ENCODE measurements at regions not wholly inside any gene's neighbourhood (a gene's known extent, or its start where the extent isn't known, plus 50 kb on each side); places are given as distances from the start of the nearest gene placed in this dataset.

- TF ChIP-seq JUND (IDR thresholded peaks at IDR 0.05; ENCODE audit: low read depth), result no peak
- no peak for DNase-seq (ENCODE audit: low read depth in 1 of 2, low spot score in 1 of 2)
- in situ Hi-C loops (cut with HindIII; ENCODE audit: low pct_unique_long_range_greater_than_20kb, low sequenced_read_pairs), result no loop called here
Measured at GRCh38 chr3:176969066-176969465, 228.2 kb downstream of the TBL1XR1 start.

GRCh38 chr3:176968631-176969030, 228.7 kb downstream of the TBL1XR1 start:
- no peak for DNase-seq (ENCODE audit: low read depth in 1 of 2, low spot score in 1 of 2)
- TF ChIP-seq JUND (IDR thresholded peaks at IDR 0.05; ENCODE audit: low read depth), result no peak
- in situ Hi-C loops (cut with HindIII; ENCODE audit: low pct_unique_long_range_greater_than_20kb, low sequenced_read_pairs), result no loop called here

GRCh38 chr3:176967522-176967921, 229.8 kb downstream of the TBL1XR1 start:
- no peak for TF ChIP-seq JUND (IDR thresholded peaks at IDR 0.05; ENCODE audit: low read depth)
- DNase-seq (ENCODE audit: low read depth in 1 of 2, low spot score in 1 of 2), result no peak
- in situ Hi-C loops (cut with HindIII; ENCODE audit: low pct_unique_long_range_greater_than_20kb, low sequenced_read_pairs), result no loop called here

GRCh38 chr3:176964661-176965060, 232.6 kb downstream of the TBL1XR1 start:
- in situ Hi-C loops (cut with HindIII; ENCODE audit: low pct_unique_long_range_greater_than_20kb, low sequenced_read_pairs), result no loop called here
- no peak for DNase-seq (ENCODE audit: low read depth in 1 of 2, low spot score in 1 of 2)
- no peak for TF ChIP-seq JUND (IDR thresholded peaks at IDR 0.05; ENCODE audit: low read depth)

- in situ Hi-C loops (cut with HindIII; ENCODE audit: low pct_unique_long_range_greater_than_20kb, low sequenced_read_pairs), result no loop called here
- DNase-seq (ENCODE audit: low read depth in 1 of 2, low spot score in 1 of 2), result peak in 1 of 2 experiments; percentile 52
- no peak for TF ChIP-seq JUND (IDR thresholded peaks at IDR 0.05; ENCODE audit: low read depth)
Measured at GRCh38 chr3:176961916-176962315, 235.4 kb downstream of the TBL1XR1 start.

- in situ Hi-C loops (cut with HindIII; ENCODE audit: low pct_unique_long_range_greater_than_20kb, low sequenced_read_pairs), result no loop called here
- no peak for TF ChIP-seq JUND (IDR thresholded peaks at IDR 0.05; ENCODE audit: low read depth)
Measured at GRCh38 chr3:176959867-176960266, 237.4 kb downstream of the TBL1XR1 start.

GRCh38 chr3:176958560-176958959, 238.7 kb downstream of the TBL1XR1 start:
- in situ Hi-C loops (cut with HindIII; ENCODE audit: low pct_unique_long_range_greater_than_20kb, low sequenced_read_pairs), result no loop called here
- DNase-seq (ENCODE audit: low read depth in 1 of 2, low spot score in 1 of 2), result no peak
- no peak for TF ChIP-seq JUND (IDR thresholded peaks at IDR 0.05; ENCODE audit: low read depth)

More at GRCh38 chr3:176959867-176960266, 237.4 kb downstream of the TBL1XR1 start:
- DNase-seq (ENCODE audit: low read depth in 1 of 2, low spot score in 1 of 2), result no peak

GRCh38 chr3:176954517-176954916, 242.8 kb downstream of the TBL1XR1 start:
- DNase-seq (ENCODE audit: low read depth in 1 of 2, low spot score in 1 of 2), result peak in 1 of 2 experiments; percentile 45
- no peak for TF ChIP-seq JUND (IDR thresholded peaks at IDR 0.05; ENCODE audit: low read depth)
- in situ Hi-C loops (cut with HindIII; ENCODE audit: low pct_unique_long_range_greater_than_20kb, low sequenced_read_pairs), result no loop called here

- peak in 1 of 2 experiments; percentile 100 for DNase-seq (ENCODE audit: low read depth in 1 of 2, low spot score in 1 of 2)
- peak; percentile 97; the same call in 1 of the 2 replicates for TF ChIP-seq JUND (IDR thresholded peaks at IDR 0.05; ENCODE audit: low read depth)
- in situ Hi-C loops (cut with HindIII; ENCODE audit: low pct_unique_long_range_greater_than_20kb, low sequenced_read_pairs), result no loop called here
Measured at GRCh38 chr3:176953106-176954060, 243.9 kb downstream of the TBL1XR1 start.

- in situ Hi-C loops (cut with HindIII; ENCODE audit: low pct_unique_long_range_greater_than_20kb, low sequenced_read_pairs), result no loop called here
- DNase-seq (ENCODE audit: low read depth in 1 of 2, low spot score in 1 of 2), result peak in 1 of 2 experiments; percentile 95
- TF ChIP-seq JUND (IDR thresholded peaks at IDR 0.05; ENCODE audit: low read depth), result peak; percentile 90; the same call in 1 of the 2 replicates
Measured at GRCh38 chr3:176951586-176952292, 245.5 kb downstream of the TBL1XR1 start.

GRCh38 chr3:176951144-176951543, 246.1 kb downstream of the TBL1XR1 start:
- in situ Hi-C loops (cut with HindIII; ENCODE audit: low pct_unique_long_range_greater_than_20kb, low sequenced_read_pairs), result no loop called here
- no peak for TF ChIP-seq JUND (IDR thresholded peaks at IDR 0.05; ENCODE audit: low read depth)
- DNase-seq (ENCODE audit: low read depth in 1 of 2, low spot score in 1 of 2), result peak in 1 of 2 experiments; percentile 64

GRCh38 chr3:176950743-176951142, 246.5 kb downstream of the TBL1XR1 start:
- in situ Hi-C loops (cut with HindIII; ENCODE audit: low pct_unique_long_range_greater_than_20kb, low sequenced_read_pairs), result no loop called here
- DNase-seq (ENCODE audit: low read depth in 1 of 2, low spot score in 1 of 2), result no peak
- no peak for TF ChIP-seq JUND (IDR thresholded peaks at IDR 0.05; ENCODE audit: low read depth)

GRCh38 chr3:176948151-176948550, 249.1 kb downstream of the TBL1XR1 start:
- peak; percentile 96; the same call in 1 of the 2 replicates for TF ChIP-seq JUND (IDR thresholded peaks at IDR 0.05; ENCODE audit: low read depth)
- in situ Hi-C loops (cut with HindIII; ENCODE audit: low pct_unique_long_range_greater_than_20kb, low sequenced_read_pairs), result no loop called here

More at GRCh38 chr3:176948151-176948550, 249.1 kb downstream of the TBL1XR1 start:
- peak; percentile 32 to 98 for DNase-seq (ENCODE audit: low read depth in 1 of 2, low spot score in 1 of 2)
